NCI-H82 (cell line): ENCODE measurements at regions not wholly inside any gene's neighbourhood (a gene's known extent, or its start where the extent isn't known, plus 50 kb on each side); places are given as distances from the start of the nearest gene placed in this dataset.

Source experiments
- DNase-seq: peaks from one replicate; lab custom pipeline; 2025; lab: John Stamatoyannopoulos, UW

- no peak for DNase-seq
These were observed 180.8 kb upstream of the CCDC179 start for GRCh38 chr11:23041001-23041503.

- no peak for DNase-seq
These were observed 198.4 kb upstream of the CCDC179 start for GRCh38 chr11:23058656-23059055.

- DNase-seq: no peak
These were observed 203.0 kb upstream of the CCDC179 start for GRCh38 chr11:23063276-23063675.

GRCh38 chr11:23078289-23078971 lies 218.2 kb upstream of the CCDC179 start:
- DNase-seq: no peak

- peak; percentile 60 for DNase-seq
These were observed 219.1 kb upstream of the CCDC179 start for GRCh38 chr11:23079382-23079813.

- DNase-seq: no peak
These were observed 227.1 kb upstream of the CCDC179 start for GRCh38 chr11:23087407-23087806.

- no peak for DNase-seq
These were observed 230.4 kb upstream of the CCDC179 start for GRCh38 chr11:23090659-23091058.

GRCh38 chr11:23095650-23096189 lies 235.4 kb upstream of the CCDC179 start:
- no peak for DNase-seq

GRCh38 chr11:23097891-23098290 lies 237.6 kb upstream of the CCDC179 start:
- no peak for DNase-seq

GRCh38 chr11:23099256-23099655 lies 239.0 kb upstream of the CCDC179 start:
- DNase-seq: no peak

GRCh38 chr11:23100726-23101125 lies 240.5 kb upstream of the CCDC179 start:
- DNase-seq: no peak

- DNase-seq: no peak
These were observed 243.1 kb upstream of the CCDC179 start for GRCh38 chr11:23103416-23103815.

GRCh38 chr11:23111527-23111926 lies 251.3 kb upstream of the CCDC179 start:
- DNase-seq: peak; percentile 3

GRCh38 chr11:23112390-23112789 lies 252.1 kb upstream of the CCDC179 start:
- no peak for DNase-seq

- DNase-seq: peak; percentile 52
These were observed 253.0 kb upstream of the CCDC179 start for GRCh38 chr11:23112987-23113886.

GRCh38 chr11:23113887-23114216 lies 253.6 kb upstream of the CCDC179 start:
- no peak for DNase-seq

- DNase-seq: no peak
These were observed 263.5 kb upstream of the CCDC179 start for GRCh38 chr11:23123753-23124152.

- no peak for DNase-seq
These were observed 264.0 kb upstream of the CCDC179 start for GRCh38 chr11:23124249-23124648.

GRCh38 chr11:23124996-23125395 lies 264.7 kb upstream of the CCDC179 start:
- DNase-seq: no peak

- DNase-seq: no peak
These were observed 267.4 kb upstream of the CCDC179 start for GRCh38 chr11:23127706-23128105.

- DNase-seq: no peak
These were observed 274.4 kb upstream of the CCDC179 start for GRCh38 chr11:23134627-23135026.

- no peak for DNase-seq
These were observed 278.5 kb upstream of the CCDC179 start for GRCh38 chr11:23138761-23139160.

- no peak for DNase-seq
These were observed 282.7 kb upstream of the CCDC179 start for GRCh38 chr11:23143022-23143421.
